HS-5 (cell line): ENCODE measurements at regions not wholly inside any gene's neighbourhood (a gene's known extent, or its start where the extent isn't known, plus 50 kb on each side); places are given as distances from the start of the nearest gene placed in this dataset.

Experiments
- DNase-seq: peaks from one replicate; pipeline ENCODE4 v3.0.0-alpha.2; 2012; ENCODE audit warnings: low read depth

- DNase-seq, result peak; percentile 16
These were observed 68.3 kb upstream of the SIM2 start for GRCh38 chr21:36630485-36631206.

GRCh38 chr21:36636016-36636415 lies 62.9 kb upstream of the SIM2 start:
- no peak for DNase-seq

GRCh38 chr21:36636439-36636838 lies 62.5 kb upstream of the SIM2 start:
- DNase-seq, result no peak

GRCh38 chr21:36639769-36640168 lies 59.1 kb upstream of the SIM2 start:
- no peak for DNase-seq

GRCh38 chr21:36640174-36640720 lies 58.7 kb upstream of the SIM2 start:
- no peak for DNase-seq

GRCh38 chr21:36640721-36641244 lies 58.1 kb upstream of the SIM2 start:
- no peak for DNase-seq

GRCh38 chr21:36641346-36641745 lies 57.6 kb upstream of the SIM2 start:
- no peak for DNase-seq

GRCh38 chr21:36641886-36642285 lies 57.0 kb upstream of the SIM2 start:
- DNase-seq, result no peak

- DNase-seq, result no peak
These were observed 56.1 kb upstream of the SIM2 start for GRCh38 chr21:36642777-36643176.

- DNase-seq, result no peak
These were observed 55.3 kb upstream of the SIM2 start for GRCh38 chr21:36643374-36644250.

GRCh38 chr21:36646011-36646410 lies 52.9 kb upstream of the SIM2 start:
- DNase-seq, result no peak

GRCh38 chr21:36646645-36647044 lies 52.3 kb upstream of the SIM2 start:
- no peak for DNase-seq

GRCh38 chr21:36647279-36648093 lies 51.4 kb upstream of the SIM2 start:
- no peak for DNase-seq
